ENCODE measurements at regions not wholly inside any gene's neighbourhood (a gene's known extent, or its start where the extent isn't known, plus 50 kb on each side); places are given as distances from the start of the nearest gene placed in this dataset.

GRCh38 chr10:121098751-121099150 is 247.6 kb downstream of the WDR11 start:
- no peak for TF ChIP-seq POLR2A (IDR thresholded peaks at IDR 0.05)
- TF ChIP-seq CTCF (IDR thresholded peaks at IDR 0.05), result no peak
